ENCODE measurements at regions not wholly inside any gene's neighbourhood (a gene's known extent, or its start where the extent isn't known, plus 50 kb on each side); places are given as distances from the start of the nearest gene placed in this dataset.

- POLR2A ChIA-PET: interaction anchor here (0.8 kb wide), 1 partner anchor 58 kb away, joined by 4 read pairs; no protein-coding TSS in a partner anchor
- no peak overlapping the region for H3K4me3 ChIP-seq (ENCODE audit: low read depth, low read length)
- H3K27me3 ChIP-seq (ENCODE audit: control insufficient read depth, insufficient read depth, low read length): no peaks in the 10 kb centered on the region
- peak; percentile 6 for DNase-seq (ENCODE audit: low read depth, low spot score)
- no peak overlapping the region for H3K27ac ChIP-seq (ENCODE audit: low read depth, low read length)
- TF ChIP-seq CTCF (IDR thresholded peaks at IDR 0.05; ENCODE audit: low read depth, low read length): no peak
- CTCF ChIA-PET: no interaction called here
- no peaks in the 10 kb centered on the region for H3K9me3 ChIP-seq (ENCODE audit: control insufficient read depth, insufficient read depth, low read length)
Measured at GRCh38 chr2:198499539-198499938, 695.1 kb downstream of the PLCL1 start.

GRCh38 chr2:198498516-198498915, 694.1 kb downstream of the PLCL1 start:
- TF ChIP-seq CTCF (IDR thresholded peaks at IDR 0.05; ENCODE audit: low read depth, low read length): no peak
- no peak for DNase-seq (ENCODE audit: low read depth, low spot score)
- Histone ChIP-seq H3K27me3 (ENCODE audit: control insufficient read depth, insufficient read depth, low read length) (no peaks in the 10 kb centered on the region), H3K9me3 (ENCODE audit: control insufficient read depth, insufficient read depth, low read length) (no peaks in the 10 kb centered on the region), H3K27ac (ENCODE audit: low read depth, low read length) (no peak overlapping the region), H3K4me3 (ENCODE audit: low read depth, low read length) (no peak overlapping the region)
- ChIA-PET POLR2A (no interaction called here), CTCF (no interaction called here)

GRCh38 chr2:198498048-198498447, 693.7 kb downstream of the PLCL1 start:
- H3K27me3 ChIP-seq (ENCODE audit: control insufficient read depth, insufficient read depth, low read length): no peaks in the 10 kb centered on the region
- DNase-seq (ENCODE audit: low read depth, low spot score): no peak
- no peaks in the 10 kb centered on the region for H3K9me3 ChIP-seq (ENCODE audit: control insufficient read depth, insufficient read depth, low read length)
- no peak overlapping the region for H3K27ac ChIP-seq (ENCODE audit: low read depth, low read length)
- ChIA-PET CTCF (no interaction called here), POLR2A (no interaction called here)
- no peak overlapping the region for H3K4me3 ChIP-seq (ENCODE audit: low read depth, low read length)
- TF ChIP-seq CTCF (IDR thresholded peaks at IDR 0.05; ENCODE audit: low read depth, low read length): no peak

GRCh38 chr2:198494931-198495330, 690.5 kb downstream of the PLCL1 start:
- DNase-seq (ENCODE audit: low read depth, low spot score): no peak
- no peaks in the 10 kb centered on the region for H3K27me3 ChIP-seq (ENCODE audit: control insufficient read depth, insufficient read depth, low read length)
- TF ChIP-seq CTCF (IDR thresholded peaks at IDR 0.05; ENCODE audit: low read depth, low read length): no peak
- H3K27ac ChIP-seq (ENCODE audit: low read depth, low read length): no peak overlapping the region
- no peaks in the 10 kb centered on the region for H3K9me3 ChIP-seq (ENCODE audit: control insufficient read depth, insufficient read depth, low read length)
- H3K4me3 ChIP-seq (ENCODE audit: low read depth, low read length): no peak overlapping the region
- CTCF ChIA-PET: no interaction called here
- POLR2A ChIA-PET: no interaction called here

- no peak for TF ChIP-seq CTCF (IDR thresholded peaks at IDR 0.05; ENCODE audit: low read depth, low read length)
- POLR2A ChIA-PET: no interaction called here
- Histone ChIP-seq H3K27me3 (ENCODE audit: control insufficient read depth, insufficient read depth, low read length) (no peaks in the 10 kb centered on the region), H3K27ac (ENCODE audit: low read depth, low read length) (no peak overlapping the region), H3K4me3 (ENCODE audit: low read depth, low read length) (no peak overlapping the region), H3K9me3 (ENCODE audit: control insufficient read depth, insufficient read depth, low read length) (no peaks in the 10 kb centered on the region)
- no peak for DNase-seq (ENCODE audit: low read depth, low spot score)
- CTCF ChIA-PET: no interaction called here
Measured at GRCh38 chr2:198490748-198491147, 686.4 kb downstream of the PLCL1 start.

Data from AG04450 (cell line).